ENCODE measurements at regions not wholly inside any gene's neighbourhood (a gene's known extent, or its start where the extent isn't known, plus 50 kb on each side); places are given as distances from the start of the nearest gene placed in this dataset.

GRCh38 chr4:74527049-74527448, 82.1 kb downstream of the AREG start:
- TF ChIP-seq CTCF (IDR thresholded peaks at IDR 0.05; ENCODE audit: low read depth, low read length) (no peak), POLR2A (IDR thresholded peaks at IDR 0.05; ENCODE audit: extremely low read depth, insufficient read length) (no peak), MAX (IDR thresholded peaks at IDR 0.05; ENCODE audit: low read depth, low read length) (no peak), MYC (IDR thresholded peaks at IDR 0.05; ENCODE audit: low read depth, low read length) (no peak)
